IPS-NIHi11 (cell line): ENCODE measurements at regions not wholly inside any gene's neighbourhood (a gene's known extent, or its start where the extent isn't known, plus 50 kb on each side); places are given as distances from the start of the nearest gene placed in this dataset.
A peak's percentile ranks its signal among the peaks of the same experiment; 100 is the strongest.
"Not testable (repeated sequence)": the region's sequence is repeated elsewhere in the genome, so short reads cannot be mapped to it uniquely, and the experiment has no call there.

Experiments used
- DNase-seq: peaks from one replicate; pipeline ENCODE4 v3.0.0; 2012; ENCODE audit warnings: mixed read lengths, low spot score

GRCh38 chr1:229924639-229925038 lies 142.4 kb upstream of the GALNT2 start:
- DNase-seq: no peak

GRCh38 chr1:229928767-229929166 lies 138.3 kb upstream of the GALNT2 start:
- no peak for DNase-seq

GRCh38 chr1:229931751-229932150 lies 135.3 kb upstream of the GALNT2 start:
- not testable (repeated sequence) for DNase-seq

GRCh38 chr1:229935157-229935556 lies 131.9 kb upstream of the GALNT2 start:
- DNase-seq: not testable (repeated sequence)

GRCh38 chr1:229938551-229938950 lies 128.5 kb upstream of the GALNT2 start:
- no peak for DNase-seq

GRCh38 chr1:229940684-229941083 lies 126.4 kb upstream of the GALNT2 start:
- DNase-seq: peak; percentile 41

- no peak for DNase-seq
These were observed 125.9 kb upstream of the GALNT2 start for GRCh38 chr1:229941160-229941559.

- no peak for DNase-seq
These were observed 125.2 kb upstream of the GALNT2 start for GRCh38 chr1:229941831-229942230.

GRCh38 chr1:229942501-229942900 lies 124.5 kb upstream of the GALNT2 start:
- DNase-seq: no peak

GRCh38 chr1:229943148-229943714 lies 123.8 kb upstream of the GALNT2 start:
- DNase-seq: no peak

GRCh38 chr1:229943988-229944743 lies 122.9 kb upstream of the GALNT2 start:
- no peak for DNase-seq

GRCh38 chr1:229945795-229946194 lies 121.2 kb upstream of the GALNT2 start:
- no peak for DNase-seq

GRCh38 chr1:229947968-229948367 lies 119.1 kb upstream of the GALNT2 start:
- DNase-seq: no peak

GRCh38 chr1:229948438-229948837 lies 118.6 kb upstream of the GALNT2 start:
- DNase-seq: no peak

- DNase-seq: no peak
These were observed 117.5 kb upstream of the GALNT2 start for GRCh38 chr1:229949500-229949899.

- DNase-seq: no peak
These were observed 117.0 kb upstream of the GALNT2 start for GRCh38 chr1:229950020-229950419.

- no peak for DNase-seq
These were observed 116.1 kb upstream of the GALNT2 start for GRCh38 chr1:229950908-229951307.

GRCh38 chr1:229951856-229952534 lies 115.0 kb upstream of the GALNT2 start:
- no peak for DNase-seq

GRCh38 chr1:229952670-229953520 lies 114.1 kb upstream of the GALNT2 start:
- DNase-seq: no peak

GRCh38 chr1:229953736-229954326 lies 113.2 kb upstream of the GALNT2 start:
- DNase-seq: no peak

GRCh38 chr1:229964281-229964680 lies 102.8 kb upstream of the GALNT2 start:
- no peak for DNase-seq

- DNase-seq: no peak
These were observed 96.3 kb upstream of the GALNT2 start for GRCh38 chr1:229970714-229971113.
